H1 (cell line): ENCODE measurements at regions not wholly inside any gene's neighbourhood (a gene's known extent, or its start where the extent isn't known, plus 50 kb on each side); places are given as distances from the start of the nearest gene placed in this dataset.

ENCODE experiments used
- CTCF ChIA-PET: fragments of 300-600 bp; sonication (Branson Sonifier 250); formaldehyde crosslinking; loops from one replicate; lab custom pipeline; 2021; ENCODE audit not compliant: partially characterized antibody; lab: Charles Lee
- POLR2A ChIA-PET: fragments of 300-600 bp; sonication (Branson Sonifier 250); formaldehyde crosslinking; loops from one replicate; lab custom pipeline; 2021; ENCODE audit warnings: inconsistent platforms; ENCODE audit not compliant: partially characterized antibody; lab: Charles Lee
- DNase-seq, 2 experiments: peaks; one replicate each; pipeline versions ENCODE4 v3.0.0 to v3.0.0-alpha.2; 2010 to 2022; ENCODE audit warnings: low spot score in 2 of 2, low read depth in 1 of 2, mixed read lengths in 1 of 2
- FAIRE-seq: peaks from 2 replicates; lab custom pipeline; 2011; peaks lifted over from hg19 to GRCh38; lab: Jason Lieb, UNC
- H2AFZ ChIP-seq: 2 replicates; pipeline ENCODE4 v1.8.1; 2012; ENCODE audit warnings: low read length, inconsistent platforms
- H2AK5ac ChIP-seq: 2 replicates; pipeline ENCODE4 v1.6.1; 2013; ENCODE audit warnings: low read depth, low read length
- H2BK120ac ChIP-seq: replicated peaks from 2 replicates; pipeline ENCODE3; 2013; ENCODE audit warnings: low read depth, low read length, inconsistent platforms
- H2BK12ac ChIP-seq: 2 replicates; pipeline ENCODE4 v1.6.1; 2013; ENCODE audit warnings: low read depth, low read length
- H2BK15ac ChIP-seq: 2 replicates; pipeline ENCODE4 v1.6.1; 2013; ENCODE audit warnings: low read length
- H2BK20ac ChIP-seq: 2 replicates; pipeline ENCODE4 v1.6.1; 2013; ENCODE audit warnings: low read length
- H2BK5ac ChIP-seq: 2 replicates; pipeline ENCODE4 v1.6.1; 2013; ENCODE audit warnings: low read depth, low read length
- H3K14ac ChIP-seq: 2 replicates; pipeline ENCODE4 v1.6.1; 2013; ENCODE audit warnings: inconsistent platforms; ENCODE audit not compliant: insufficient read length
- H3K18ac ChIP-seq: 2 replicates; pipeline ENCODE4 v1.6.1; 2013; ENCODE audit warnings: low read length; ENCODE audit errors: extremely low read depth
- H3K23ac ChIP-seq: 2 replicates; pipeline ENCODE4 v1.6.1; 2013; ENCODE audit warnings: inconsistent platforms; ENCODE audit not compliant: insufficient read length
- H3K23me2 ChIP-seq: 2 replicates; pipeline ENCODE4 v1.6.1; 2013; ENCODE audit warnings: low read depth, low read length
- H3K27ac ChIP-seq: 2 replicates; pipeline ENCODE4 v1.6.1; 2011; ENCODE audit warnings: low read depth, low read length, inconsistent platforms
- H3K27me3 ChIP-seq, 4 experiments: replicated peaks in 1 of 4; 1 replicate in 1 of 4; 2 replicates in 3 of 4; pipeline versions ENCODE4 v1.6.1 to v1.8.1; 2011 to 2013; ENCODE audit warnings: low read length in 3 of 4, mild to moderate bottlenecking in 3 of 4, inconsistent platforms in 2 of 4, mixed read lengths in 2 of 4, moderate library complexity in 1 of 4; ENCODE audit not compliant: control insufficient read depth in 3 of 4, insufficient read depth in 3 of 4; ENCODE audit errors: extremely low read depth in 1 of 4
- H3K36me3 ChIP-seq, 4 experiments: 2 replicates each; pipeline versions ENCODE4 v1.6.1 to v1.8.1; 2011 to 2013; ENCODE audit warnings: mild to moderate bottlenecking in 4 of 4, low read length in 3 of 4, moderate library complexity in 2 of 4, control low read depth in 1 of 4, inconsistent platforms in 1 of 4; ENCODE audit not compliant: insufficient read depth in 4 of 4, control insufficient read depth in 2 of 4
- H3K4ac ChIP-seq: replicated peaks from 2 replicates; pipeline ENCODE3; 2013; ENCODE audit warnings: low read length, low read depth, mixed read lengths, inconsistent platforms; ENCODE audit not compliant: insufficient read length
- H3K4me1 ChIP-seq, 4 experiments: replicated peaks in 1 of 4; 1 replicate in 1 of 4; 2 replicates in 3 of 4; pipeline versions ENCODE4 v1.6.1 to v1.8.1; 2011 to 2013; ENCODE audit warnings: low read length in 3 of 4, inconsistent platforms in 2 of 4, mixed read lengths in 1 of 4; ENCODE audit not compliant: insufficient read depth in 4 of 4, control insufficient read depth in 3 of 4
- H3K4me2 ChIP-seq, 2 experiments: 2 replicates each; pipeline versions ENCODE4 v1.6.1 to v1.8.1; 2011 to 2013; ENCODE audit warnings: low read depth in 2 of 2, low read length in 2 of 2, control low read depth in 1 of 2, inconsistent platforms in 1 of 2, mild to moderate bottlenecking in 1 of 2; ENCODE audit not compliant: insufficient read depth in 1 of 2
- H3K4me3 ChIP-seq, 4 experiments: fragments of 200-600, 300-600 bp in 1 of 4; sonication (generic), shearing (Covaris generic), sonication (Bioruptor Twin) in 1 of 4; 2 replicates each; pipeline versions ENCODE4 v1.5.1 to v1.8.1; 2011 to 2016; ENCODE audit warnings: low read length in 4 of 4, low read depth in 3 of 4, control low read depth in 2 of 4, inconsistent platforms in 2 of 4, mild to moderate bottlenecking in 2 of 4, mixed read lengths in 1 of 4, moderate library complexity in 1 of 4; ENCODE audit not compliant: insufficient read depth in 2 of 4; ENCODE audit errors: extremely low read depth in 1 of 4
- H3K56ac ChIP-seq: replicated peaks from 2 replicates; pipeline ENCODE3; 2013; ENCODE audit warnings: low read depth, mild to moderate bottlenecking, mixed read lengths, low read length, inconsistent platforms; ENCODE audit not compliant: insufficient read length
- H3K79me1 ChIP-seq: 2 replicates; pipeline ENCODE4 v1.6.1; 2013; ENCODE audit warnings: low read depth, low read length, control low read depth
- H3K79me2 ChIP-seq, 2 experiments: 2 replicates each; pipeline versions ENCODE4 v1.6.1 to v1.8.1; 2012 to 2013; ENCODE audit warnings: low read length in 2 of 2, mild to moderate bottlenecking in 2 of 2, inconsistent platforms in 1 of 2; ENCODE audit not compliant: insufficient read depth in 2 of 2, control insufficient read depth in 1 of 2
- H3K9ac ChIP-seq, 4 experiments: replicated peaks in 1 of 4; 1 replicate in 1 of 4; 2 replicates in 3 of 4; pipeline versions ENCODE4 v1.6.1 to v1.8.1; 2011 to 2013; ENCODE audit warnings: low read depth in 3 of 4, low read length in 3 of 4, control low read depth in 2 of 4, mild to moderate bottlenecking in 2 of 4, moderate library complexity in 2 of 4, inconsistent platforms in 1 of 4; ENCODE audit errors: extremely low read depth in 1 of 4
- H3K9me3 ChIP-seq, 2 experiments: 2 replicates each; pipeline versions ENCODE4 v1.6.1 to v1.8.1; 2012 to 2013; ENCODE audit warnings: mild to moderate bottlenecking in 2 of 2, moderate library complexity in 2 of 2, control low read depth in 1 of 2, inconsistent platforms in 1 of 2, low read depth in 1 of 2, low read length in 1 of 2, mixed read lengths in 1 of 2; ENCODE audit not compliant: insufficient read depth in 2 of 2
- H4K20me1 ChIP-seq, 2 experiments: replicated peaks in 1 of 2; 2 replicates each; pipeline versions ENCODE3 to v1.8.1; 2011 to 2013; ENCODE audit warnings: inconsistent platforms in 2 of 2, low read length in 2 of 2, mild to moderate bottlenecking in 1 of 2; ENCODE audit not compliant: insufficient read depth in 2 of 2, control insufficient read depth in 1 of 2
- H4K5ac ChIP-seq: 2 replicates; pipeline ENCODE4 v1.6.1; 2013; ENCODE audit warnings: low read length, low read depth, mixed read lengths, inconsistent platforms; ENCODE audit not compliant: insufficient read length
- H4K8ac ChIP-seq: 2 replicates; pipeline ENCODE4 v1.8.0; 2013; ENCODE audit warnings: mild to moderate bottlenecking, moderate library complexity, low read length, inconsistent platforms; ENCODE audit not compliant: insufficient read depth; ENCODE audit errors: extremely low read depth
- H4K91ac ChIP-seq: replicated peaks from 2 replicates; pipeline ENCODE3; 2013; ENCODE audit warnings: low read length, mixed read lengths, inconsistent platforms; ENCODE audit not compliant: insufficient read length
- ATF2 ChIP-seq: IDR thresholded peaks from 2 replicates; pipeline ENCODE4 v1.6.1; 2012; ENCODE audit warnings: low read length, inconsistent platforms
- KDM4A ChIP-seq: IDR thresholded peaks from one replicate; pipeline ENCODE4 v1.7.1; 2012; ENCODE audit warnings: low read depth, mild to moderate bottlenecking, moderate library complexity, low read length, inconsistent platforms; ENCODE audit not compliant: severe bottlenecking
- POU5F1 ChIP-seq: IDR thresholded peaks from 2 replicates; pipeline ENCODE4 v1.6.1; 2011; ENCODE audit warnings: low read depth, mild to moderate bottlenecking, low read length, moderate library complexity
- WGBS, 2 experiments: shearing (Covaris generic) in 1 of 2; methylation state at CpG; one replicate each; pipeline versions ENCODE4 v1.1.6 to v1.1.7; 2013 to 2015; ENCODE audit warnings: low lambda C conversion rate in 2 of 2, mixed read lengths in 2 of 2, inconsistent platforms in 1 of 2, low coverage in 1 of 2, missing lambda C conversion rate in 1 of 2; ENCODE audit not compliant: insufficient replicate concordance in 2 of 2, insufficient coverage in 1 of 2, insufficient read length in 1 of 2; ENCODE audit errors: extremely low coverage in 1 of 2, missing lambda C conversion rate in 1 of 2; 5-methylcytosine and 5-hydroxymethylcytosine counted together

DNA sequence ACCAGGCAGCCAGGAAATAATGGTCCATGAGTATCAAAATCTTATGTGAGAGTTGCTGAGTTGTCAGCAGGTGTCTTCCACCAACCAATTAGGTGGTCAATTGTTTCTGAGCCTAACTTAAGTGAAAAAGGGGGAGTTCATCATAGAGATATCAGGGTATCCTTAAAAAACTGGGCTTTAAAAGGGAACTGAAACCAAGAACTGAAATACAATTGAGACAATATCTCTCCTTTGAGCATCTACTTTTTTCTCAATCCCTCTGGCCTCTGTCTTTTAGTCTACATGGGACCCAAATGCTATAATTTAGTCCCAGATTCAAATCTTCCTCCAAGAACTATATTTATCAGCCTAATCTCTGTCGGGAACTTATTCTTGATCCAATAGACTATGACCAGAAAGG lies 201.0 kb downstream of the BTG1 start:
- CTCF ChIA-PET: no interaction called here
- FAIRE-seq: no peak
- no peaks in the 10 kb centered on the region for H3K23me2 ChIP-seq

More for the DNA sequence above, 201.0 kb downstream of the BTG1 start:
- Histone ChIP-seq H4K20me1 (no peaks in the 10 kb centered on the region), H3K27me3 (no peaks in the 10 kb centered on the region), H2AFZ (no peak overlapping the region), H2BK12ac (no peak overlapping the region), H4K8ac (no peak overlapping the region), H3K27ac (no peak overlapping the region), H2BK120ac (no peak overlapping the region), H3K79me2 (no peaks in the 10 kb centered on the region), H3K23ac (no peak overlapping the region), H3K14ac (no peak overlapping the region), H3K56ac (no peak overlapping the region), H2BK5ac (no peak overlapping the region), H4K91ac (no peak overlapping the region), H3K9ac (no peak overlapping the region), H3K79me1 (no peaks in the 10 kb centered on the region), H2BK15ac (no peak overlapping the region), H4K5ac (no peak overlapping the region), H3K4me1 (no peaks in the 10 kb centered on the region), H3K4me3 (no peak overlapping the region), H2AK5ac (no peak overlapping the region), H3K36me3 (no peaks in the 10 kb centered on the region), H3K4ac (no peak overlapping the region), H3K4me2 (no peak overlapping the region), H3K18ac (no peak overlapping the region), H3K9me3 (no peaks in the 10 kb centered on the region), H2BK20ac (no peak overlapping the region)
- WGBS, 2 experiments: 94% methylated on average over 1 of the region's 1 CpG; no CpG with 5 or more reads in 1 of the 2 experiments
- no peak for TF ChIP-seq ATF2
- TF ChIP-seq KDM4A: no peak
- TF ChIP-seq POU5F1: no peak
- POLR2A ChIA-PET: no interaction called here
- DNase-seq: no peak
